Esophagus muscularis mucosa (tissue), 4 donors: ENCODE measurements at regions not wholly inside any gene's neighbourhood (a gene's known extent, or its start where the extent isn't known, plus 50 kb on each side); places are given as distances from the start of the nearest gene placed in this dataset.

Source experiments
- EP300 ChIP-seq: sonication (generic); formaldehyde crosslinking; IDR thresholded peaks from one replicate; pipeline ENCODE4 v1.6.1; 2017; ENCODE audit warnings: antibody characterized with exemption
- POLR2A ChIP-seq: fragments of 450-650 bp; IDR thresholded peaks from one replicate; pipeline ENCODE4 v1.6.1; 2017; ENCODE audit warnings: antibody characterized with exemption, moderate library complexity, mild to moderate bottlenecking, low read depth
- POLR2AphosphoS5 ChIP-seq, 2 donors: sonication (generic); formaldehyde crosslinking; IDR thresholded peaks; one replicate each; pipeline ENCODE4 v1.6.1; 2017; ENCODE audit warnings: antibody characterized with exemption in 2 of 2
- TF ChIP-seq, protein P1 (sequence below), 3 experiments: fragments of 200-600 bp in 2 of 3; fragments of 450-650 bp in 1 of 3; sonication (generic) in 2 of 3; IDR thresholded peaks; one replicate each; pipeline ENCODE4 v1.5.1; 2017 to 2019; ENCODE audit warnings: antibody characterized with exemption in 3 of 3, mild to moderate bottlenecking in 2 of 3, moderate library complexity in 1 of 3

DNA sequence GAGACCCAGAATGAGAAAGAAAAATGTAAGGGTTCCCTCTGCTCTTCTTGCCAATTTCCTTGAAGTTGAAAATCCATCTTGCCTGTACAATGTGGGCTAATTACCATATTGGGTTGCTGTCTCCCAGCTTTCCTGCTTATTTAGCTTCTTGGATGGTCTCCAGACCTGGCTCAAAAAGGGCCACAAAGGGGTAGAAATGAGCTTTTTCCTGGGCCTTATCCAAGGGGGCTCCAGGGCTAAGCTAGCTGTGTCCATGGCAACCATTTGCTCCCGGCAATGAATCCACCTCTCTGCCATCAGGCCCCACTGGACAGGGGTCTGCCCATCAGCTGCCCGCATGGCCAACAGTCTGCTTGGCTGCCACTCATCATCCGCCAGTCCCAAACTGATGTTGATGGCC lies 85.0 kb downstream of the BOD1L2 start:
- TF ChIP-seq EP300 (no peak), POLR2A (no peak), POLR2AphosphoS5 (IDR thresholded peaks at IDR 0.05) (no peak)
- TF ChIP-seq, protein P1, sequence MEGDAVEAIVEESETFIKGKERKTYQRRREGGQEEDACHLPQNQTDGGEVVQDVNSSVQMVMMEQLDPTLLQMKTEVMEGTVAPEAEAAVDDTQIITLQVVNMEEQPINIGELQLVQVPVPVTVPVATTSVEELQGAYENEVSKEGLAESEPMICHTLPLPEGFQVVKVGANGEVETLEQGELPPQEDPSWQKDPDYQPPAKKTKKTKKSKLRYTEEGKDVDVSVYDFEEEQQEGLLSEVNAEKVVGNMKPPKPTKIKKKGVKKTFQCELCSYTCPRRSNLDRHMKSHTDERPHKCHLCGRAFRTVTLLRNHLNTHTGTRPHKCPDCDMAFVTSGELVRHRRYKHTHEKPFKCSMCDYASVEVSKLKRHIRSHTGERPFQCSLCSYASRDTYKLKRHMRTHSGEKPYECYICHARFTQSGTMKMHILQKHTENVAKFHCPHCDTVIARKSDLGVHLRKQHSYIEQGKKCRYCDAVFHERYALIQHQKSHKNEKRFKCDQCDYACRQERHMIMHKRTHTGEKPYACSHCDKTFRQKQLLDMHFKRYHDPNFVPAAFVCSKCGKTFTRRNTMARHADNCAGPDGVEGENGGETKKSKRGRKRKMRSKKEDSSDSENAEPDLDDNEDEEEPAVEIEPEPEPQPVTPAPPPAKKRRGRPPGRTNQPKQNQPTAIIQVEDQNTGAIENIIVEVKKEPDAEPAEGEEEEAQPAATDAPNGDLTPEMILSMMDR (IDR thresholded peaks at IDR 0.05), result no peak
